SK-N-SH (cell line): ENCODE measurements at regions not wholly inside any gene's neighbourhood (a gene's known extent, or its start where the extent isn't known, plus 50 kb on each side); places are given as distances from the start of the nearest gene placed in this dataset.

Source experiments
- CHD2 ChIP-seq: fragments of 150-350 bp; IDR thresholded peaks from 2 replicates; pipeline ENCODE4 v1.6.1; 2018; ENCODE audit warnings: low read length; ENCODE audit not compliant: partially characterized antibody
- CTCF ChIP-seq: fragments of 200-600 bp; sonication (generic); IDR thresholded peaks from 2 replicates; pipeline ENCODE4 v1.6.1; 2017; ENCODE audit warnings: antibody characterized with exemption, mild to moderate bottlenecking, moderate library complexity
- GABPA ChIP-seq: IDR thresholded peaks from 2 replicates; pipeline ENCODE4 v1.4.0; 2012; ENCODE audit warnings: low read depth, mild to moderate bottlenecking
- GATA2 ChIP-seq: sonication (generic); formaldehyde crosslinking; IDR thresholded peaks from 2 replicates; pipeline ENCODE4 v1.5.0; 2020; ENCODE audit warnings: mild to moderate bottlenecking, missing genetic modification reagents
- MXI1 ChIP-seq: IDR thresholded peaks from 2 replicates; pipeline ENCODE4 v1.6.1; 2012; ENCODE audit warnings: mild to moderate bottlenecking, low read depth, low read length, improper control_type of control experiment
- NRF1 ChIP-seq: IDR thresholded peaks from 2 replicates; pipeline ENCODE4 v1.6.1; 2012; ENCODE audit warnings: low read depth, mild to moderate bottlenecking, low read length
- PBX3 ChIP-seq: IDR thresholded peaks from 2 replicates; pipeline ENCODE4; 2012
- POLR2AphosphoS5 ChIP-seq: IDR thresholded peaks from 2 replicates; pipeline ENCODE4 v1.6.1; 2012; ENCODE audit warnings: low read depth, low read length
- SMC3 ChIP-seq: IDR thresholded peaks from 2 replicates; pipeline ENCODE4 v1.6.1; 2012; ENCODE audit warnings: low read depth, low read length, improper control_type of control experiment
- TAF1 ChIP-seq: IDR thresholded peaks from 2 replicates; pipeline ENCODE4 v1.6.1; 2012; ENCODE audit warnings: low read depth, mild to moderate bottlenecking, low read length, moderate library complexity, borderline replicate concordance
- TEAD4 ChIP-seq: IDR thresholded peaks from 2 replicates; pipeline ENCODE4 v1.4.0; 2012; ENCODE audit warnings: mild to moderate bottlenecking, borderline replicate concordance; ENCODE audit not compliant: insufficient read depth
- YY1 ChIP-seq: IDR thresholded peaks from 2 replicates; pipeline ENCODE4 v1.4.0; 2012; ENCODE audit warnings: low read depth, mild to moderate bottlenecking
- ZBTB33 ChIP-seq: IDR thresholded peaks from 2 replicates; pipeline ENCODE4 v1.4.0; 2012; ENCODE audit warnings: low read depth, borderline replicate concordance

- TF ChIP-seq YY1 (no peak), CHD2 (no peak), CTCF (no peak), MXI1 (no peak), GABPA (no peak), GATA2 (no peak), ZBTB33 (no peak), TEAD4 (no peak; the same call in 1 of the 2 replicates), TAF1 (no peak), NRF1 (no peak), SMC3 (no peak), POLR2AphosphoS5 (0 out of 2 replicates have a peak, but pooled peaks have one; percentile 17), PBX3 (peak; percentile 44)
Observed at GRCh38 chr2:175837046-175837445, 165.0 kb downstream of the LNPK start.
